Dedifferentiated amniotic fluid mesenchymal stem cell (primary cell): ENCODE measurements at regions not wholly inside any gene's neighbourhood (a gene's known extent, or its start where the extent isn't known, plus 50 kb on each side); places are given as distances from the start of the nearest gene placed in this dataset.
"Not testable (repeated sequence)": the region's sequence is repeated elsewhere in the genome, so short reads cannot be mapped to it uniquely, and the experiment has no call there.

Source experiments
- DNase-seq: peaks from one replicate; pipeline ENCODE4 v3.0.0-alpha.2; 2016; ENCODE audit errors: extremely low spot score

GRCh38 chrX:39672405-39672804 lies 425.4 kb downstream of the BCOR start:
- DNase-seq, result no peak

GRCh38 chrX:39674490-39675161 lies 423.1 kb downstream of the BCOR start:
- DNase-seq, result no peak

- DNase-seq, result no peak
Observed at GRCh38 chrX:39675162-39675553, 422.6 kb downstream of the BCOR start.

GRCh38 chrX:39675619-39676018 lies 422.1 kb downstream of the BCOR start:
- DNase-seq, result no peak

DNA sequence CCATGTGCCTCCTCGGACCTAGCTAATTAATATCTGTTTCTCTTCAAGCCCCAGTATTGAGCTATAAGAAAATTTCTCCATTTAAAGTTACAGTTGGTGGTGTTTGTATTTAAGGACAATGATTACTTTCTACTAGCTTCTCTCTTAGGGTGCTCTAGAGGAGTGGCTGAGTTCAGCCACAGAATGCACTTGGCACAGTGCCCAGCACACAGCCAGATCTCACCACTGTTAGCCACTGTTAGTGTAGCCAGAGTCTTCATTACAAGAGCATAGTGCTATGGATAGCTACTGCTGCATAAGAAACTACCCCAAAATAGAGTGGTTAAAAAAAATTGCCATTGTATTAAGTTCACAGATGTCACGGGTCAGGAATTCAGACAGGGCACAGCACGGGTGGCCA lies 421.3 kb downstream of the BCOR start:
- DNase-seq, result no peak

DNA sequence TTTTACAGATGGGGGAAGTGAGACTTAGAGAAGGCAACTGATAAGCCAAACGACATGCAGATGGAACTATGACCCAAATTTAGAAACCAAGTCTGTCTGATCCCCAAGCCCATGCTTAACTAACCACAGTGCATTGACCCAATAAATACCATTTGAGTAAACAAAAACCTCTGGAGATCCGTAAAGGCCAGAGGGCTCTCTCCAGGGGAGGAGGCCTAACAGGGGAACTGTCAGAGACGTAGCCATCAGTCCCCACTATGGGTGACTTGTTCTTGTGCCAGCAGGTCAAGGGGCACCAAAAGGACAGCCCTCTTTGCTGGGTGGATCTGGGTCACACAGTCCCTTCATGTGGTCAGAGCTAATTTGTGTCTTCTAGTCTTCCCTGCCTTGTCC lies 420.2 kb downstream of the BCOR start:
- no peak for DNase-seq

DNA sequence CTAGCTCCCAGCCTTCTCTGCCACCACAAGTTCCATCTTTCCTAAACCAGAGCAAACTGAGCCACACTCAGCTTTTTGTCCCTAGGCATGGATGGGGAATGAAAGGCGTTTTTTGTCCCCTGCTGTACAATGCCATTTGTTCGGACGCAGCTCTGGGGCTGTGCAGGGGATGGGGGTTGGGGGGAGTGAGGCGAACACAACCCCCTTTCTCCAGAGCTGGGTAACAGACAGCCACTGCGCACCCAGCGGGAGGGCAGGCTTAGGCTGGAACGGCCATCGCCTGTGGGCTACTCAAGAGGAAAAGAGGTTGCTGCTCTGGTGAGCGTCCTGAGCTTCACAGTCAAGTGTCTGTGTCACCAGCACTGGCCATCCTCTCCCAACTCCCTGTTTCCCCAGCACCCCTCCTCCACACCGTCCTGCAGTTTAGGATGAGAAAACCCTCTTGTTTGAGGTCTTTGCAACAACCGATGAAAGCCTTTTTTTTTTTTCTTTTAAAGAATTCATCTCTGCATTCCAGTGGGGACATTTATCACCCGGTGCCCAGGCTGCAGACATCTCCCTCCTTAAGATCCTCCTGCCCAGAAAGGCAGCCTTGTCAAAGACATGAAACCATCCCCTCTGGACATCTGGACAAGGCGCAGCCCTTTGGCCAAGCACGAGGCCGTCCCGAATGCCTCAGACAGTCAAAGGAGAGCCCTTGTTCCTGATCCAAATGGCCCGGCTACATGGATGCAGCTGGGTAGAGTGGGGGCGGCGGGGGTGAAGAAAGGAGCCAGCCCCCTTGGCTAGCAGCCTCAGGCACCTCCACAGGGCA lies 419.6 kb downstream of the BCOR start:
- no peak for DNase-seq

GRCh38 chrX:39678914-39679313 lies 418.8 kb downstream of the BCOR start:
- DNase-seq, result no peak

GRCh38 chrX:39679497-39680157 lies 418.1 kb downstream of the BCOR start:
- DNase-seq, result no peak

DNA sequence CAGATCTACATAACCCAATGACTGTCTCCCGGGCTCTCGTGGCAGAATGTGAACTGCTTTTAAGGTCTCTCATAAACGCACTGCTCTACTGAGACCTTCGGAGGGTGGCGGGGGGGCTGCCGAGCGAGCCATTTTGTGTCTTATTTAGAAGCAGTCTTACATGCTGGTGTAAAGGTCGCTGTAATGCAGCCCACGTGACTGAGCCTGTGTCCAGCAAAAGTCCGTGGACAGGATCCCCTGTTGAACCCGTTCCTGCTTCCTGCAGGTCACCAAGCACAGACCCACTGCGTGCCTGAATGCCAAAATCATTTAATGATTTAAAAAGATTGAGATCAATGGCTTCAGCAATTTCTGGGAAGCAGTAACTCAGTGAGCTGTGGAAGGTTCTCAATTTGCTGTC lies 415.9 kb downstream of the BCOR start:
- DNase-seq, result no peak

DNA sequence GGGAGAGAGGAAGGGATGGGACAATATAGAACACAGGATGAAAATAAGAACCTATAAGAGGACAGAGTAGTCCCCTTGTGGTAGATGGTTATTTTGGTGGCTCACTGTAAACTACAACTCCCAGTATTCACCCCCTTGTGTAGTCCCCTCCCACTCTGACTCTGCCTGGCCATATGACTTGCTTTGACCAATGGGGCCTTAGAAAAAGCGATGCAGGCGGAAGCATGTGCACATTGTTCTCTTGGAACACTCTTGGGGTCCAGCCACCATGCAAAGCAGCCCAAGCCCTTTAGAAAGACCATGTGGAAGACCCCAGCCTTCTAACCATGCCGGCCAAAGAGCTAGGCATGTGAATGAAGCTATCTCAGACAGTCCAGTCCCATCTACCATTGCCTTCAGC lies 415.0 kb downstream of the BCOR start:
- no peak for DNase-seq

DNA sequence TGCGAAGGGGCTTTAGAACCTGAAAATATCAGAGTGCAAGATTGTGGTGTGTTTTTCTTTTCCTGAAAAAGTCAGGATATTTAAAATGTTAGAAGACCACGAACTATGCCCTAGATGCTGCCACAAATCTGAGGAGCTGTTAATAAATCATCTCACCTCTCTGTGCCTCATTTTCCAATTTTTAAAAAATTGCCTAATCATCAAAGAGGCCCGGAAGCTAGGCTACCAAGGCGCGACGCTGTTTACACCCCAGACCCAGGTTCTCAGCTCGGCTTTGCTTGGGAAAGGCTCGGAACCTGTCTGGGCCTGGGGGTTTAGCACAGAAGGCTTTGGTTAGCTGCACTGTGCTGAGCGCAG lies 409.6 kb downstream of the BCOR start:
- no peak for DNase-seq

DNA sequence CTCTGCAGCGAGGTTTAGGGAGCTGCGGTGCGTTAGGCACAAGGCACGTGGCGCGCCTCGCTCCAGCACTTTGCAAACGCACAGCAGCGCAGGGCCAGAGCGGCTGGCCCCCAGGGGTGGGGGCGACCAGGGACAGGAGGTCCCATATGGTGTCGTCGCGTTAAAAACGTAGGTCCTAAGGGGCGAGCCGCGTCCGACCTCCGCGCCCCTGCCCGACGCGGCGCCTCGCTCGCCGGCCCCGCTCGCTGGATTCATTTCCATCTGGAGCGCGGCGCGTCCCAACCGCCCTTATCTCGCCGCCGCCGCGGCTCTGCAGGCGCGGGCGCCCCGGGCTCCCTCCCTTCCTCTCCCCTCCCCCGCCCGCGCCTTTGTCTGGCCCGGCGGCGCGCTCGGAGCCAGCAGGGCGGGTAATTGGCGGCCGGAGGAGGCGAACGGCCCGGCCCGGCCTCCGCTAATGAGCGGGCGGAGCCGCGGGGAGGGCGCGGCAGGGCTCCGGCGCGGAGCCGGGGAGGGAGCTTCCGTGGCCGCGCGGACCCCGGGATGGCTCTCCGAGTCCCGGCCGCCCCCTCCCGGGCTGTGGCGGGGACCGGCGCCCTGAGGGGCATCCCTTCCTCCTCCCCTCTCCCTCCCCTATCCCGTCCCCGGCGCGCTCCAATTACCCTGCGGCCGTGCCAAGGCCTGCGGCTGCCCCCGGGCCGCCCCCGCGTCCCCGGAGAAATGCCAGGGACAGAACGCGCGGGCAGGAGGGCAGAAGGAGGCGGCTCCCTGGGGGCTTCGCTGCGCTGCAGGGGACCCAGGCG lies 409.0 kb downstream of the BCOR start:
- DNase-seq, result no peak

GRCh38 chrX:39689376-39690104 lies 408.2 kb downstream of the BCOR start:
- no peak for DNase-seq

DNA sequence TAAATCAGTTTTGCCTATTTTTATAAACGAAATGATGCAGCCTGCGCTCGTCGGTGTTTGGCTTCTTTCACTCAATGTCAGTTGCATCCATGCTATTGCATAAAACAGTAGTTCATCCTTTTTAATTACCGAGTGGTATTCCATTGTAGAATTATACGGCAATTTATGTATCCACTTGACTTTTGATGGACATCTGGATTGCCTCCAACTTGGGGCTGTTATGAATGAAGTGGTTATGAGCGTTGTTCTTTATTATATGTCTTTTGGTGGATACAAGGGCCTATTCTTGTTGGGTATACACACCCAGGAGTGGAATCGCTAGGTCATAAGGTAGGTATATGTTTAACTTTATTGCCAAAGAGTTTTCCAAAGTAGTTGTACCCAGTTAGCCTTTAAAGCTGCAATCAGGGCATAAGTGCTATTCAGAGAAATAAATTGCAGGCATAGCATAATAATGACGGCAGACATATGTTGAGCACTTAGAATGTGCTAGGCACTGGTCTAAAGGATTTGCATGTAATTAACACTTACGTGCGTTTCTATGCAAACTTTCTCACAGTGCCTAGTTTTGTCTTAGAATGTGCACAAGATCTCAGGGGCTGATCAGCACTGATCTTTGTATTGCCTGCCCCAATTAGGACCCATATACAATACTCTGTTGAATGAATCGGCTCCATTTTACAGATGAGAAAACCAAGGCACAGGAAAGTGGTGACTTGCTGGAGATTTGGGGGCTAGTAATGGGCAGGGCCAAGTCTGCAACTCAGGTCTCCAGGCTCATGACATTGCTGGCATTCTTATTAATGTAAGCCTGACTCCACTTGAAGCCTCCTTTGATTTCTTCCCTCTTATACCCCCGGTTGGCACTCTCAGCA lies 407.0 kb downstream of the BCOR start:
- no peak for DNase-seq

DNA sequence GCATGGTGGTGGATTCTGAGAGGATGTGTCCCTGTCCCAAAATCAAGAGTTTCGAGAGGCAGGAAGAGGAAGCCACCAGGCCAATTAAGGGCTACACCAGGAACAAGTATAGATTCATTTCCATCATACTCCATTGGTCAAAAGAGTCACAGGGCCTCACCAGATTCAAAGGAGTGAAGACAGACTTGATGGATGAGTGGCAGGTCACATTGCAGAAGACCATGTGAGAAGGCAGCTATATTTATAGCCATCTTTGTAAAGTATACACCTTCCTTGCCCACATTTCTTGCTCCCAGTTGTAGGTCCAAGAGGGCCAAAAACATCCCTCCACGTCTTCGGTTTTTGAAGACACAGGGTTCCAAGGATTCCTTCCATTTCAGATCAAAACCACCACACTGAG lies 406.0 kb downstream of the BCOR start:
- no peak for DNase-seq

DNA sequence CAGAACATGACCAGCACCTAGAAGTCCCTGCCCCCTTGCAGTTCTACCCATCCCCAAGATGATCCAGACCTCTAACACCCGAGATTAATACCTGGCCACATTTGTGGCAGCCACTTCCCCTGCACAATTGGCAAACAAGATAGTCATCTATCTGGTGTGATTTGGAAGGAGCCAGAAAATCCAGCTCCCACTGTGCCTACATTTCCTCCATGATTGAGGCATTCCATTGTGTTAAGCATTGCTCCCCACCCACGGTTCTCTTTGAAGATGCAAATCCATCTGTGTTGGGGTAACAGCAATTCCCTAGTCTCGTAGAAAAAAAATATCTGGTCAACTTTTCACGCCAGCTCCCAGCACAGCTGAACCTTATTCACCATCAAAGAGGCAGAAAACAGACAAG lies 405.0 kb downstream of the BCOR start:
- DNase-seq, result no peak

GRCh38 chrX:39693298-39693697 lies 404.5 kb downstream of the BCOR start:
- no peak for DNase-seq

GRCh38 chrX:39702636-39703035 lies 395.1 kb downstream of the BCOR start:
- DNase-seq, result not testable (repeated sequence)

- DNase-seq, result no peak
Observed at GRCh38 chrX:39703307-39703706, 394.5 kb downstream of the BCOR start.

DNA sequence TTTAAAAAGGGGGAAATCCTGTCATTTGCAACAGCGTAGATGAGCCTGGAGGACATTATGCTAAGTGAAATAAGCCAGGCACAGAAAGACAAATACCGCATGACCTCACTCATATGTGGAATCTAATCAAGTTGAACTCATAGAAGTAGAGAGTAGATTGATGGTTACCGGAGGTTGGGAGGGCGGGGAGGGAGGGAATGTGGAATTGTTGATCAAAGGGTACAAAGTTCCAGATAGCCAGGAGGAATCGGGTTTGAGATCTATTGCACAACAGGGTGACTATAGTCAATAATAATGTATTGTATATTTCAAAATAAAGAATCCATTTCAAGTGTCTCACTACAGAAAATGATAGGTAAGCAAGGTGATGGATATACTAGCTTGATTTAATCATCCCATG lies 393.2 kb downstream of the BCOR start:
- DNase-seq, result no peak
